Panc1 (cell line): ENCODE measurements at regions not wholly inside any gene's neighbourhood (a gene's known extent, or its start where the extent isn't known, plus 50 kb on each side); places are given as distances from the start of the nearest gene placed in this dataset.

ENCODE experiments used
- POLR2AphosphoS5 ChIP-seq: IDR thresholded peaks from 2 replicates; pipeline ENCODE4 v1.6.1; 2012; ENCODE audit warnings: mild to moderate bottlenecking, low read depth, low read length, moderate library complexity
- TCF7L2 ChIP-seq: IDR thresholded peaks from 2 replicates; pipeline ENCODE4 v1.6.1; 2011; ENCODE audit warnings: mild to moderate bottlenecking, low read depth, low read length, inconsistent platforms
- TF ChIP-seq, protein P1 (sequence below): fragments of 450-650 bp; IDR thresholded peaks from 2 replicates; pipeline ENCODE4 v1.5.1; 2017; ENCODE audit warnings: mild to moderate bottlenecking
- TF ChIP-seq, protein P2 (sequence below), 2 experiments: IDR thresholded peaks; 2 replicates each; pipeline ENCODE4 v1.6.1; 2011 to 2012; ENCODE audit warnings: low read depth in 2 of 2, control low read depth in 1 of 2, low read length in 1 of 2, mild to moderate bottlenecking in 1 of 2, moderate library complexity in 1 of 2; ENCODE audit not compliant: insufficient read depth in 1 of 2

DNA sequence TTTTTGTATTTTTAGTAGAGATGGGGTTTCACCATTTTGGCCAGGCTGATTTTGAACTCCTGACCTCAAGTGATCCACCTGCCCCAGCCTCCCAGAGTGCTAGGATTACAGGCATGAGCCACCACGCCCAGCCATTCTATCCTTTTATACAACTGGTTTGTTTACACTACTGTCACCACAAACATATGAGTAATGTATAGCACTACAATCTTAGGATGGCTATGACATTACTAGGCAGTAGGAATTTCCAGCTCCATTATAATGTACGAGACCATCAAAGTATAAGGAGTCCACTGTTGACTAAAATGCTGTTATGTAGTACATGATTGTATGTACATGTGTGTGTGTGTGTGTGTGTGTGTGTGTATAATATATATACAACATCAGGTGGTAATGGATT lies 1126.1 kb upstream of the LRRN3 start:
- TF ChIP-seq, protein P1, sequence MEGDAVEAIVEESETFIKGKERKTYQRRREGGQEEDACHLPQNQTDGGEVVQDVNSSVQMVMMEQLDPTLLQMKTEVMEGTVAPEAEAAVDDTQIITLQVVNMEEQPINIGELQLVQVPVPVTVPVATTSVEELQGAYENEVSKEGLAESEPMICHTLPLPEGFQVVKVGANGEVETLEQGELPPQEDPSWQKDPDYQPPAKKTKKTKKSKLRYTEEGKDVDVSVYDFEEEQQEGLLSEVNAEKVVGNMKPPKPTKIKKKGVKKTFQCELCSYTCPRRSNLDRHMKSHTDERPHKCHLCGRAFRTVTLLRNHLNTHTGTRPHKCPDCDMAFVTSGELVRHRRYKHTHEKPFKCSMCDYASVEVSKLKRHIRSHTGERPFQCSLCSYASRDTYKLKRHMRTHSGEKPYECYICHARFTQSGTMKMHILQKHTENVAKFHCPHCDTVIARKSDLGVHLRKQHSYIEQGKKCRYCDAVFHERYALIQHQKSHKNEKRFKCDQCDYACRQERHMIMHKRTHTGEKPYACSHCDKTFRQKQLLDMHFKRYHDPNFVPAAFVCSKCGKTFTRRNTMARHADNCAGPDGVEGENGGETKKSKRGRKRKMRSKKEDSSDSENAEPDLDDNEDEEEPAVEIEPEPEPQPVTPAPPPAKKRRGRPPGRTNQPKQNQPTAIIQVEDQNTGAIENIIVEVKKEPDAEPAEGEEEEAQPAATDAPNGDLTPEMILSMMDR, result no peak
- TF ChIP-seq, protein P2, sequence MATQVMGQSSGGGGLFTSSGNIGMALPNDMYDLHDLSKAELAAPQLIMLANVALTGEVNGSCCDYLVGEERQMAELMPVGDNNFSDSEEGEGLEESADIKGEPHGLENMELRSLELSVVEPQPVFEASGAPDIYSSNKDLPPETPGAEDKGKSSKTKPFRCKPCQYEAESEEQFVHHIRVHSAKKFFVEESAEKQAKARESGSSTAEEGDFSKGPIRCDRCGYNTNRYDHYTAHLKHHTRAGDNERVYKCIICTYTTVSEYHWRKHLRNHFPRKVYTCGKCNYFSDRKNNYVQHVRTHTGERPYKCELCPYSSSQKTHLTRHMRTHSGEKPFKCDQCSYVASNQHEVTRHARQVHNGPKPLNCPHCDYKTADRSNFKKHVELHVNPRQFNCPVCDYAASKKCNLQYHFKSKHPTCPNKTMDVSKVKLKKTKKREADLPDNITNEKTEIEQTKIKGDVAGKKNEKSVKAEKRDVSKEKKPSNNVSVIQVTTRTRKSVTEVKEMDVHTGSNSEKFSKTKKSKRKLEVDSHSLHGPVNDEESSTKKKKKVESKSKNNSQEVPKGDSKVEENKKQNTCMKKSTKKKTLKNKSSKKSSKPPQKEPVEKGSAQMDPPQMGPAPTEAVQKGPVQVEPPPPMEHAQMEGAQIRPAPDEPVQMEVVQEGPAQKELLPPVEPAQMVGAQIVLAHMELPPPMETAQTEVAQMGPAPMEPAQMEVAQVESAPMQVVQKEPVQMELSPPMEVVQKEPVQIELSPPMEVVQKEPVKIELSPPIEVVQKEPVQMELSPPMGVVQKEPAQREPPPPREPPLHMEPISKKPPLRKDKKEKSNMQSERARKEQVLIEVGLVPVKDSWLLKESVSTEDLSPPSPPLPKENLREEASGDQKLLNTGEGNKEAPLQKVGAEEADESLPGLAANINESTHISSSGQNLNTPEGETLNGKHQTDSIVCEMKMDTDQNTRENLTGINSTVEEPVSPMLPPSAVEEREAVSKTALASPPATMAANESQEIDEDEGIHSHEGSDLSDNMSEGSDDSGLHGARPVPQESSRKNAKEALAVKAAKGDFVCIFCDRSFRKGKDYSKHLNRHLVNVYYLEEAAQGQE (IDR thresholded peaks at IDR 0.05; ENCODE audit: insufficient read depth in 1 of 2, low read depth in 2 of 2, low read length in 1 of 2), result no peak
- no peak for TF ChIP-seq TCF7L2
- no peak for TF ChIP-seq POLR2AphosphoS5
